ENCODE measurements at regions not wholly inside any gene's neighbourhood (a gene's known extent, or its start where the extent isn't known, plus 50 kb on each side); places are given as distances from the start of the nearest gene placed in this dataset.

GRCh38 chr7:98698976-98699375 is 81.9 kb downstream of the NPTX2 start:
- DNase-seq (ENCODE audit: low spot score) = no peak
- no peaks in the 10 kb centered on the region for H3K27me3 ChIP-seq (ENCODE audit: insufficient read depth)
- no peak overlapping the region for H3K4me3 ChIP-seq
- H3K79me2 ChIP-seq (replicated peaks; ENCODE audit: insufficient read depth) = no peaks in the 10 kb centered on the region
- no peak for ATAC-seq
- Mint-ChIP-seq H3K36me3 (ENCODE audit: low read depth) (peaks cover 8% of the 10 kb centered on the region), H3K27ac (no peak overlapping the region), H3K27me3 (ENCODE audit: insufficient read depth, low read depth, poor library complexity) (no peaks in the 10 kb centered on the region), H3K4me1 (no peaks in the 10 kb centered on the region), H3K9me3 (peaks cover 26% of the 10 kb centered on the region), H3K4me3 (no peak overlapping the region)
- TF ChIP-seq, protein P1, sequence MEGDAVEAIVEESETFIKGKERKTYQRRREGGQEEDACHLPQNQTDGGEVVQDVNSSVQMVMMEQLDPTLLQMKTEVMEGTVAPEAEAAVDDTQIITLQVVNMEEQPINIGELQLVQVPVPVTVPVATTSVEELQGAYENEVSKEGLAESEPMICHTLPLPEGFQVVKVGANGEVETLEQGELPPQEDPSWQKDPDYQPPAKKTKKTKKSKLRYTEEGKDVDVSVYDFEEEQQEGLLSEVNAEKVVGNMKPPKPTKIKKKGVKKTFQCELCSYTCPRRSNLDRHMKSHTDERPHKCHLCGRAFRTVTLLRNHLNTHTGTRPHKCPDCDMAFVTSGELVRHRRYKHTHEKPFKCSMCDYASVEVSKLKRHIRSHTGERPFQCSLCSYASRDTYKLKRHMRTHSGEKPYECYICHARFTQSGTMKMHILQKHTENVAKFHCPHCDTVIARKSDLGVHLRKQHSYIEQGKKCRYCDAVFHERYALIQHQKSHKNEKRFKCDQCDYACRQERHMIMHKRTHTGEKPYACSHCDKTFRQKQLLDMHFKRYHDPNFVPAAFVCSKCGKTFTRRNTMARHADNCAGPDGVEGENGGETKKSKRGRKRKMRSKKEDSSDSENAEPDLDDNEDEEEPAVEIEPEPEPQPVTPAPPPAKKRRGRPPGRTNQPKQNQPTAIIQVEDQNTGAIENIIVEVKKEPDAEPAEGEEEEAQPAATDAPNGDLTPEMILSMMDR (conservative IDR thresholded peaks at IDR 0.05; ENCODE audit: low read depth in 2 of 2) = no peak
- TF ChIP-seq ZNF114 (CRISPR knock-in tag; IDR thresholded peaks at IDR 0.05) (no peak), JUNB (IDR thresholded peaks at IDR 0.05; ENCODE audit: unreplicated experiment) (no peak), EZH2phosphoT487 (IDR thresholded peaks at IDR 0.05; ENCODE audit: unreplicated experiment) (no peak), CREB1 (CRISPR knock-in tag; IDR thresholded peaks at IDR 0.05; ENCODE audit: low read depth) (no peak), ZNF331 (CRISPR knock-in tag; IDR thresholded peaks at IDR 0.05; ENCODE audit: low read depth) (no peak), ZNF462 (CRISPR knock-in tag; IDR thresholded peaks at IDR 0.05) (no peak), ETS1 (IDR thresholded peaks at IDR 0.05) (no peak), POLR2AphosphoS5 (IDR thresholded peaks at IDR 0.05; ENCODE audit: low read depth) (no peak), REST (IDR thresholded peaks at IDR 0.05; ENCODE audit: unreplicated experiment) (no peak), EZH2 (IDR thresholded peaks at IDR 0.05; ENCODE audit: low read depth, unreplicated experiment) (no peak), NANOG (IDR thresholded peaks at IDR 0.05; ENCODE audit: borderline replicate concordance) (no peak), STAT1 (IDR thresholded peaks at IDR 0.05; ENCODE audit: unreplicated experiment) (no peak)
- no peak overlapping the region for H3K4me2 ChIP-seq
- H3K9me2 ChIP-seq (ENCODE audit: insufficient read depth) = no peaks in the 10 kb centered on the region
- H3K4me1 ChIP-seq (ENCODE audit: insufficient read depth) = no peaks in the 10 kb centered on the region
- H4K20me1 ChIP-seq (replicated peaks; ENCODE audit: insufficient read depth) = no peaks in the 10 kb centered on the region
- H2AFZ ChIP-seq = no peak overlapping the region
- no peaks in the 10 kb centered on the region for H3K36me3 ChIP-seq (ENCODE audit: insufficient read depth)
- H3K27ac ChIP-seq (ENCODE audit: low read depth) = no peak overlapping the region
- H3F3A ChIP-seq (replicated peaks; ENCODE audit: low read depth) = no peaks in the 10 kb centered on the region
